Transverse colon (tissue), 4 donors: ENCODE measurements at regions not wholly inside any gene's neighbourhood (a gene's known extent, or its start where the extent isn't known, plus 50 kb on each side); places are given as distances from the start of the nearest gene placed in this dataset.

Experiments
- DNase-seq: peaks from one replicate; pipeline ENCODE4 v3.0.0-alpha.2; 2019
- H3K27ac ChIP-seq, 4 donors: fragments of 200-600 bp; sonication (generic); 2 replicates each; pipeline ENCODE4 v1.5.1; 2016 to 2018; ENCODE audit warnings: inconsistent platforms in 4 of 4
- H3K27me3 ChIP-seq: fragments of 200-600 bp; sonication (generic); 2 replicates; pipeline ENCODE4 v1.5.1; 2017; ENCODE audit warnings: inconsistent platforms
- H3K36me3 ChIP-seq, 4 donors: fragments of 200-600 bp; sonication (generic); 2 replicates each; pipeline ENCODE4 v1.5.1; 2017 to 2019; ENCODE audit warnings: inconsistent platforms in 4 of 4
- H3K4me1 ChIP-seq, 4 donors: fragments of 200-600 bp; sonication (generic); 2 replicates each; pipeline ENCODE4 v1.5.1; 2017 to 2020; ENCODE audit warnings: inconsistent platforms in 4 of 4
- H3K4me3 ChIP-seq, 4 donors: fragments of 200-600 bp; sonication (generic); 1 replicate in 1 of 4; 2 replicates in 3 of 4; pipeline versions ENCODE4 v1.5.1 to v1.6.1; 2017 to 2019; ENCODE audit warnings: inconsistent platforms in 4 of 4
- H3K9me3 ChIP-seq, 2 donors: fragments of 200-600 bp; sonication (generic); 2 replicates each; pipeline ENCODE4 v1.5.1; 2017 to 2019; ENCODE audit warnings: inconsistent platforms in 2 of 2
- EP300 ChIP-seq: sonication (generic); formaldehyde crosslinking; IDR thresholded peaks from one replicate; pipeline ENCODE4 v1.6.1; 2017; ENCODE audit warnings: antibody characterized with exemption, low read depth
- POLR2A ChIP-seq: fragments of 450-650 bp; IDR thresholded peaks from one replicate; pipeline ENCODE4 v1.6.1; 2016; ENCODE audit warnings: antibody characterized with exemption, mild to moderate bottlenecking, moderate library complexity
- POLR2AphosphoS5 ChIP-seq, 3 donors: sonication (generic); formaldehyde crosslinking; IDR thresholded peaks; one replicate each; pipeline ENCODE4 v1.6.1; 2016; ENCODE audit warnings: antibody characterized with exemption in 3 of 3
- WGBS, 2 donors: methylation state at CpG; one replicate each; pipeline ENCODE4 v1.1.5; 2018; ENCODE audit warnings: low coverage in 1 of 2; 5-methylcytosine and 5-hydroxymethylcytosine counted together
- in situ Hi-C, 4 donors: fragments of 200-750 bp; cut with MboI; loops; one replicate each; pipeline versions ENCODE4 v1.15.0 to v1.15.1; 2017; ENCODE audit warnings: low sequenced_read_pairs in 3 of 4, low pct_ligation_motif_present in 1 of 4, low pct_unique_long_range_greater_than_20kb in 1 of 4
- intact Hi-C: fragments of 100-400 bp; cut with DNase I; formaldehyde crosslinking; loops from one replicate; pipeline ENCODE4 v1.15.1; 2023; ENCODE audit warnings: low total_unique reads
- TF ChIP-seq, protein P1 (sequence below), 5 experiments: fragments of 200-600 bp in 3 of 5; fragments of 450-650 bp in 2 of 5; sonication (generic) in 3 of 5; IDR thresholded peaks; 1 replicate in 2 of 5; 2 replicates in 3 of 5; pipeline ENCODE4 v1.5.1; 2016 to 2017; ENCODE audit warnings: antibody characterized with exemption in 5 of 5, inconsistent platforms in 3 of 5, mild to moderate bottlenecking in 2 of 5, moderate library complexity in 1 of 5

GRCh38 chr5:4479426-4479825 is 660.7 kb upstream of the ADAMTS16 start:
- in situ Hi-C loops: no loop called here
- Histone ChIP-seq H3K4me1 (no peaks in the 10 kb centered on the region), H3K4me3 (no peak overlapping the region), H3K36me3 (no peaks in the 10 kb centered on the region), H3K27ac (no peak overlapping the region), H3K27me3 (no peaks in the 10 kb centered on the region), H3K9me3 (peaks cover 3 to 9% of the 10 kb centered on the region in 2 donors)
- 34 to 37% methylated on average over 3 of the region's 3 CpGs for WGBS, 2 donors
- no peak for DNase-seq
- intact Hi-C loops: no loop called here
- TF ChIP-seq POLR2A: no peak
- TF ChIP-seq, protein P1, sequence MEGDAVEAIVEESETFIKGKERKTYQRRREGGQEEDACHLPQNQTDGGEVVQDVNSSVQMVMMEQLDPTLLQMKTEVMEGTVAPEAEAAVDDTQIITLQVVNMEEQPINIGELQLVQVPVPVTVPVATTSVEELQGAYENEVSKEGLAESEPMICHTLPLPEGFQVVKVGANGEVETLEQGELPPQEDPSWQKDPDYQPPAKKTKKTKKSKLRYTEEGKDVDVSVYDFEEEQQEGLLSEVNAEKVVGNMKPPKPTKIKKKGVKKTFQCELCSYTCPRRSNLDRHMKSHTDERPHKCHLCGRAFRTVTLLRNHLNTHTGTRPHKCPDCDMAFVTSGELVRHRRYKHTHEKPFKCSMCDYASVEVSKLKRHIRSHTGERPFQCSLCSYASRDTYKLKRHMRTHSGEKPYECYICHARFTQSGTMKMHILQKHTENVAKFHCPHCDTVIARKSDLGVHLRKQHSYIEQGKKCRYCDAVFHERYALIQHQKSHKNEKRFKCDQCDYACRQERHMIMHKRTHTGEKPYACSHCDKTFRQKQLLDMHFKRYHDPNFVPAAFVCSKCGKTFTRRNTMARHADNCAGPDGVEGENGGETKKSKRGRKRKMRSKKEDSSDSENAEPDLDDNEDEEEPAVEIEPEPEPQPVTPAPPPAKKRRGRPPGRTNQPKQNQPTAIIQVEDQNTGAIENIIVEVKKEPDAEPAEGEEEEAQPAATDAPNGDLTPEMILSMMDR (IDR thresholded peaks at IDR 0.05): no peak
- TF ChIP-seq POLR2AphosphoS5 (IDR thresholded peaks at IDR 0.05): no peak
- no peak for TF ChIP-seq EP300

GRCh38 chr5:4480528-4481349 is 659.4 kb upstream of the ADAMTS16 start:
- Histone ChIP-seq H3K9me3 (peaks cover 3 to 9% of the 10 kb centered on the region in 2 donors), H3K4me3 (no peak overlapping the region), H3K27ac (no peak overlapping the region), H3K4me1 (no peaks in the 10 kb centered on the region), H3K36me3 (no peaks in the 10 kb centered on the region), H3K27me3 (no peaks in the 10 kb centered on the region)
- intact Hi-C loops: loop anchor here (1.0 kb wide), 1 partner anchor 11 kb away; no protein-coding TSS in a partner anchor
- TF ChIP-seq EP300 (no peak), POLR2AphosphoS5 (IDR thresholded peaks at IDR 0.05) (no peak), POLR2A (no peak)
- TF ChIP-seq, protein P1 (IDR thresholded peaks at IDR 0.05): no peak
- 59 to 63% methylated on average over 6 to 18 of the region's 18 CpGs for WGBS, 2 donors
- in situ Hi-C loops: no loop called here
- DNase-seq: no peak

GRCh38 chr5:4487581-4487980 is 652.5 kb upstream of the ADAMTS16 start:
- whole genome bisulfite sequencing, 2 donors: 53 to 68% methylated on average over 2 of the region's 2 CpGs
- H3K36me3 ChIP-seq: no peaks in the 10 kb centered on the region
- TF ChIP-seq POLR2A (no peak), POLR2AphosphoS5 (IDR thresholded peaks at IDR 0.05) (no peak), EP300 (no peak)
- TF ChIP-seq, protein P1 (IDR thresholded peaks at IDR 0.05): no peak
- no peak overlapping the region for H3K4me3 ChIP-seq
- intact Hi-C loops: no loop called here
- no peaks in the 10 kb centered on the region for H3K4me1 ChIP-seq
- in situ Hi-C loops: no loop called here
- no peak overlapping the region for H3K27ac ChIP-seq
- H3K27me3 ChIP-seq: no peaks in the 10 kb centered on the region
- peaks cover 2 to 3% of the 10 kb centered on the region in 2 donors for H3K9me3 ChIP-seq
- no peak for DNase-seq

GRCh38 chr5:4511996-4512656 is 628.0 kb upstream of the ADAMTS16 start:
- Histone ChIP-seq H3K27ac (no peak overlapping the region), H3K4me1 (no peaks in the 10 kb centered on the region), H3K27me3 (no peaks in the 10 kb centered on the region), H3K36me3 (no peaks in the 10 kb centered on the region), H3K4me3 (no peak overlapping the region), H3K9me3 (no peaks in the 10 kb centered on the region)
- intact Hi-C loops (no loop called here), in situ Hi-C loops (no loop called here)
- TF ChIP-seq, protein P1 (IDR thresholded peaks at IDR 0.05): peak in 1 of 5 experiments; percentile 17
- TF ChIP-seq POLR2AphosphoS5 (IDR thresholded peaks at IDR 0.05): no peak
- WGBS, 2 donors: 49 to 55% methylated on average over 3 to 31 of the region's 31 CpGs
- no peak for DNase-seq
